K562 (cell line): ENCODE measurements at regions not wholly inside any gene's neighbourhood (a gene's known extent, or its start where the extent isn't known, plus 50 kb on each side); places are given as distances from the start of the nearest gene placed in this dataset.

Source experiments
- ATAC-seq: fragments of 200-7000 bp; cut with Tn5 transposase; 3 replicates; pipeline ENCODE4 v1.9.1; 2020; ENCODE audit warnings: moderate library complexity
- BruUV-seq: library from RNA; stranded (reverse); fragments of 400-500 nt; replicated peaks from 2 replicates; lab custom pipeline; 2021; lab: Mats Ljungman, UMichigan
- CTCF ChIA-PET: fragments of 300-600 bp; formaldehyde crosslinking; extraction: SDS; loops from one replicate; lab custom pipeline; 2021; ENCODE audit warnings: low intra/inter-chr PET ratio; lab: Yijun Ruan, JAX
- POLR2A ChIA-PET: fragments of 300-600, 350-650 bp; sonication (Branson Sonifier 250); formaldehyde crosslinking; extraction: SDS; loops from one replicate; lab custom pipeline; 2021; ENCODE audit warnings: antibody characterized with exemption, inconsistent platforms; lab: Yijun Ruan, JAX
- DNase-seq, 4 experiments: peaks; one replicate each; pipeline versions ENCODE4 v3.0.0 to v3.0.0-alpha.2; 2011 to 2018; ENCODE audit warnings: low spot score in 3 of 4, mixed read lengths in 3 of 4; ENCODE audit errors: extremely low read depth in 1 of 4
- FAIRE-seq: peaks from 2 replicates; lab custom pipeline; 2011; peaks lifted over from hg19 to GRCh38; lab: Jason Lieb, UNC
- H2AFZ ChIP-seq: 2 replicates; pipeline ENCODE4 v1.6.0; 2011; ENCODE audit warnings: low read depth, low read length, control low read depth, inconsistent platforms
- H3K27ac ChIP-seq: fragments of 200-600 bp; 3 replicates; pipeline ENCODE4 v1.8.0; 2011; ENCODE audit warnings: low read depth, mild to moderate bottlenecking, control low read depth, inconsistent platforms, low read length, moderate library complexity, mixed read lengths; ENCODE audit errors: extremely low read depth
- H3K27me3 ChIP-seq, 2 experiments: fragments of 300-600 bp in 1 of 2; 2 replicates in 1 of 2; 3 replicates in 1 of 2; pipeline versions ENCODE4 v1.6.0 to v1.8.0; 2011; ENCODE audit warnings: inconsistent platforms in 2 of 2, low read length in 2 of 2, mild to moderate bottlenecking in 1 of 2, mixed read lengths in 1 of 2, moderate library complexity in 1 of 2; ENCODE audit not compliant: control insufficient read depth in 2 of 2, insufficient read depth in 2 of 2
- H3K36me3 ChIP-seq: fragments of 300-600 bp; 3 replicates; pipeline ENCODE4 v1.8.0; 2011; ENCODE audit warnings: mild to moderate bottlenecking, low read length, inconsistent platforms; ENCODE audit not compliant: control insufficient read depth, insufficient read depth
- H3K4me1 ChIP-seq, 2 experiments: fragments of 200-600 bp in 1 of 2; replicated peaks in 1 of 2; 2 replicates in 1 of 2; 3 replicates in 1 of 2; pipeline versions ENCODE4 v1.5.1 to v1.8.0; 2011; ENCODE audit warnings: inconsistent platforms in 2 of 2, low read length in 2 of 2, mild to moderate bottlenecking in 1 of 2, mixed read lengths in 1 of 2, moderate library complexity in 1 of 2; ENCODE audit not compliant: control insufficient read depth in 2 of 2, insufficient read depth in 2 of 2
- H3K4me2 ChIP-seq: 2 replicates; pipeline ENCODE4 v1.6.1; 2011; ENCODE audit warnings: low read length, control low read depth, inconsistent platforms, mixed read lengths; ENCODE audit not compliant: insufficient read depth
- H3K4me3 ChIP-seq: fragments of 200-600 bp; sonication (generic), shearing (Covaris generic); 2 replicates; pipeline ENCODE4 v1.5.1; 2016; ENCODE audit warnings: control low read depth, inconsistent platforms
- H3K79me2 ChIP-seq: fragments of 200-600 bp; 3 replicates; pipeline ENCODE4 v1.8.0; 2011; ENCODE audit warnings: low read length, inconsistent platforms; ENCODE audit not compliant: control insufficient read depth, insufficient read depth
- H3K9ac ChIP-seq, 2 experiments: 2 replicates each; pipeline versions ENCODE4 v1.6.0 to v1.6.1; 2011; ENCODE audit warnings: low read depth in 2 of 2, low read length in 2 of 2, control low read depth in 1 of 2, inconsistent platforms in 1 of 2, mild to moderate bottlenecking in 1 of 2, mixed read lengths in 1 of 2; ENCODE audit not compliant: insufficient read depth in 1 of 2
- H3K9me1 ChIP-seq: one replicate; pipeline ENCODE4 v1.6.0; 2011; ENCODE audit warnings: inconsistent platforms, mild to moderate bottlenecking, low read length, moderate library complexity; ENCODE audit not compliant: control insufficient read depth, insufficient read depth
- H3K9me3 ChIP-seq: replicated peaks from 2 replicates; pipeline ENCODE4 v1.5.1; 2011; ENCODE audit warnings: low read depth, low read length, inconsistent platforms; ENCODE audit not compliant: control insufficient read depth, insufficient read depth
- H4K20me1 ChIP-seq: replicated peaks from 2 replicates; pipeline ENCODE4 v1.6.1; 2011; ENCODE audit warnings: low read length, inconsistent platforms, mixed read lengths; ENCODE audit not compliant: control insufficient read depth, insufficient read depth
- ADNP ChIP-seq: fragments of 200-800 bp; sonication (Bioruptor generic); IDR thresholded peaks from 2 replicates; pipeline ENCODE4 v1.6.1; 2016; ENCODE audit warnings: missing genetic modification characterization, missing compliant biosample characterization
- CREBBP ChIP-seq: IDR thresholded peaks from one replicate; pipeline ENCODE4 v1.6.1; 2012; ENCODE audit warnings: low read depth, mild to moderate bottlenecking, control low read depth, inconsistent platforms, low read length
- GABPB2 ChIP-seq: fragments of 250-450 bp; sonication (Bioruptor Pico); conservative IDR thresholded peaks from 2 replicates; pipeline ENCODE4 v1.5.1; 2021; ENCODE audit warnings: mild to moderate bottlenecking
- HLTF ChIP-seq: fragments of 450-650 bp; IDR thresholded peaks from 2 replicates; pipeline ENCODE4 v1.6.1; 2016
- KAT2B ChIP-seq: IDR thresholded peaks from one replicate; pipeline ENCODE4 v1.6.1; 2012; ENCODE audit warnings: low read depth, mild to moderate bottlenecking, control low read depth, inconsistent platforms, low read length, moderate library complexity
- KAT7 ChIP-seq: sonication (generic); formaldehyde crosslinking; IDR thresholded peaks from 2 replicates; pipeline ENCODE4 v1.8.0; 2022; ENCODE audit warnings: missing genetic modification reagents, mild to moderate bottlenecking, borderline replicate concordance
- NCOA4 ChIP-seq: fragments of 450-650 bp; IDR thresholded peaks from 2 replicates; pipeline ENCODE4 v1.6.1; 2018; ENCODE audit warnings: mild to moderate bottlenecking; ENCODE audit not compliant: partially characterized antibody
- RBBP5 ChIP-seq: fragments of 200-600 bp; sonication (generic); IDR thresholded peaks from 2 replicates; pipeline ENCODE4 v1.6.1; 2012; ENCODE audit warnings: borderline replicate concordance, mild to moderate bottlenecking, low read length, control low read depth, inconsistent platforms; ENCODE audit not compliant: insufficient read depth, poor library complexity, severe bottlenecking
- RBM25 ChIP-seq: fragments of 200-400 bp; formaldehyde crosslinking; IDR thresholded peaks from 2 replicates; pipeline ENCODE4 v1.6.1; 2018; ENCODE audit warnings: low read length, low read depth, moderate library complexity; ENCODE audit not compliant: severe bottlenecking
- TRIM24 ChIP-seq, 2 experiments: fragments of 450-650 bp; IDR thresholded peaks; 2 replicates each; pipeline ENCODE4 v1.6.1; 2016
- TSHZ1 ChIP-seq: fragments of 250-450 bp; sonication (Bioruptor Pico); IDR thresholded peaks from 2 replicates; pipeline ENCODE4 v1.4.0; 2020; ENCODE audit warnings: mild to moderate bottlenecking, moderate library complexity
- ZBTB49 ChIP-seq: sonication (generic); formaldehyde crosslinking; IDR thresholded peaks from 2 replicates; pipeline ENCODE4 v1.8.0; 2022; ENCODE audit warnings: missing genetic modification reagents, mild to moderate bottlenecking, borderline replicate concordance
- ZC3H8 ChIP-seq: fragments of 450-650 bp; IDR thresholded peaks from 2 replicates; pipeline ENCODE4 v1.6.1; 2017
- WGBS: fragments of 100-300 bp; shearing (Covaris generic); methylation state at CpG from one replicate; pipeline ENCODE4 v1.1.6; 2016; ENCODE audit warnings: low coverage, mixed read lengths; ENCODE audit not compliant: insufficient coverage; ENCODE audit errors: missing lambda C conversion rate; 5-methylcytosine and 5-hydroxymethylcytosine counted together
- in situ Hi-C: fragments of 300-500 bp; cut with MboI; formaldehyde crosslinking; loops from 4 replicates; pipeline ENCODE4 v1.15.0; 2018; ENCODE audit warnings: inconsistent platforms, mixed read lengths
- intact Hi-C: fragments of 100-400 bp; cut with micrococcal nuclease; formaldehyde crosslinking; loops from 2 replicates; pipeline ENCODE4 v1.14.2; 2022
- TF ChIP-seq, protein P1 (sequence below): fragments of 250-450 bp; sonication (Bioruptor Pico); IDR thresholded peaks from 2 replicates; pipeline ENCODE4 v1.9.0; 2021; ENCODE audit warnings: mild to moderate bottlenecking

- TF ChIP-seq ZBTB49 (CRISPR knock-in tag) (no peak), GABPB2 (CRISPR knock-in tag) (no peak), NCOA4 (no peak)
These were observed 164.3 kb upstream of the ARL4C start (continued) for GRCh38 chr2:234661175-234661574.

DNA sequence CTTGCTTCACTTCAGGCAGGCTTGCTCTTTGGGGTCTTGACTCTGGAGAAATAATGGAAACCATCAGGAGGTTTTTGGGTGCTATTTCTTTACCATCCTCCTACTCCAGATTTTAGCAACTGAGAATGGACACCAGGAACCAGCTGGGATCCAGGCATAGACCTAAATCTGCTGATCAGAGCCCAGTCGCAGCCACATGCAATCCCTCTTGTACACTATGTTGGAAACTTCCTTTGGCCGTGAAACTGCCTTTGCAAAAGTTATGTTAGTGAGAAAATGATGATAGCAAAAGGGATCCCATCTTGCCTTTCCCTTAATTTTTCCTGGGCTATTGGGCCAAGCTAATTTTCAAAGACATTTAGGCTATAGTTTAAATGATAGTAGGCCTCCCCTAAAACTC is 158.8 kb upstream of the ARL4C start:
- ATAC-seq (no peak), DNase-seq (no peak), FAIRE-seq (no peak)
- H4K20me1 ChIP-seq = no peaks in the 10 kb centered on the region
- no peak overlapping the region for H3K9ac ChIP-seq
- H3K9me1 ChIP-seq = no peaks in the 10 kb centered on the region
- POLR2A ChIA-PET = no interaction called here
- no peaks in the 10 kb centered on the region for H3K4me1 ChIP-seq
- intact Hi-C loops = no loop called here
- no peak overlapping the region for H3K4me2 ChIP-seq
- no TSS peak for BruUV-seq
- 0% methylated on average over 2 of the region's 2 CpGs for WGBS
- no peak overlapping the region for H3K27ac ChIP-seq
- CTCF ChIA-PET = interaction anchor here (0.5 kb wide), 1 partner anchor 730 kb away, joined by 3 read pairs; no protein-coding TSS in a partner anchor
- in situ Hi-C loops = no loop called here
- no peaks in the 10 kb centered on the region for H3K27me3 ChIP-seq
- no peaks in the 10 kb centered on the region for H3K79me2 ChIP-seq
- no peaks in the 10 kb centered on the region for H3K9me3 ChIP-seq
- H3K36me3 ChIP-seq = no peaks in the 10 kb centered on the region
- no peak overlapping the region for H3K4me3 ChIP-seq
- H2AFZ ChIP-seq = no peak overlapping the region
- TF ChIP-seq CREBBP = no peak
- TF ChIP-seq RBM25 = no peak
- TF ChIP-seq, protein P1, sequence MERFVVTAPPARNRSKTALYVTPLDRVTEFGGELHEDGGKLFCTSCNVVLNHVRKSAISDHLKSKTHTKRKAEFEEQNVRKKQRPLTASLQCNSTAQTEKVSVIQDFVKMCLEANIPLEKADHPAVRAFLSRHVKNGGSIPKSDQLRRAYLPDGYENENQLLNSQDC = no peak
- no peak for TF ChIP-seq HLTF
- no peak for TF ChIP-seq TSHZ1 (CRISPR knock-in tag)
- TF ChIP-seq TRIM24 (IDR thresholded peaks at IDR 0.05) = no peak
- TF ChIP-seq RBBP5 = no peak
- TF ChIP-seq KAT7 (CRISPR knock-in tag) = no peak
- no peak for TF ChIP-seq ADNP (tag)
- TF ChIP-seq KAT2B = no peak
- no peak for TF ChIP-seq ZC3H8
